ENCODE measurements at regions not wholly inside any gene's neighbourhood (a gene's known extent, or its start where the extent isn't known, plus 50 kb on each side); places are given as distances from the start of the nearest gene placed in this dataset.

- no peak for TF ChIP-seq CTCF (IDR thresholded peaks at IDR 0.05; ENCODE audit: control insufficient read depth, extremely low read depth, insufficient read depth)
- DNase-seq (ENCODE audit: low read depth) = no peak
- no peak overlapping the region for H3K4me3 ChIP-seq (ENCODE audit: low read depth, low read length)
These were observed 955.6 kb downstream of the PCDH17 start for GRCh38 chr13:58587183-58587582.

GRCh38 chr13:58592052-58592451, 960.5 kb downstream of the PCDH17 start:
- DNase-seq (ENCODE audit: low read depth) = no peak
- no peak for TF ChIP-seq CTCF (IDR thresholded peaks at IDR 0.05; ENCODE audit: control insufficient read depth, extremely low read depth, insufficient read depth)
- H3K4me3 ChIP-seq (ENCODE audit: low read depth, low read length) = no peak overlapping the region

- no peak for TF ChIP-seq CTCF (IDR thresholded peaks at IDR 0.05; ENCODE audit: control insufficient read depth, extremely low read depth, insufficient read depth)
- no peak overlapping the region for H3K4me3 ChIP-seq (ENCODE audit: low read depth, low read length)
- no peak for DNase-seq (ENCODE audit: low read depth)
These were observed 961.2 kb downstream of the PCDH17 start for GRCh38 chr13:58592786-58593185.

GRCh38 chr13:58594747-58595600, 963.4 kb downstream of the PCDH17 start:
- no peak for DNase-seq (ENCODE audit: low read depth)
- no peak for TF ChIP-seq CTCF (IDR thresholded peaks at IDR 0.05; ENCODE audit: control insufficient read depth, extremely low read depth, insufficient read depth)
- no peak overlapping the region for H3K4me3 ChIP-seq (ENCODE audit: low read depth, low read length)

GRCh38 chr13:58597552-58597951, 966.0 kb downstream of the PCDH17 start:
- DNase-seq (ENCODE audit: low read depth) = no peak

GRCh38 chr13:58598241-58598640, 966.7 kb downstream of the PCDH17 start:
- H3K4me3 ChIP-seq (ENCODE audit: low read depth, low read length) = no peak overlapping the region
- no peak for DNase-seq (ENCODE audit: low read depth)
- no peak for TF ChIP-seq CTCF (IDR thresholded peaks at IDR 0.05; ENCODE audit: control insufficient read depth, extremely low read depth, insufficient read depth)

More at GRCh38 chr13:58597552-58597951, 966.0 kb downstream of the PCDH17 start:
- TF ChIP-seq CTCF (IDR thresholded peaks at IDR 0.05; ENCODE audit: control insufficient read depth, extremely low read depth, insufficient read depth) = no peak
- H3K4me3 ChIP-seq (ENCODE audit: low read depth, low read length) = no peak overlapping the region

- H3K4me3 ChIP-seq (ENCODE audit: low read depth, low read length) = no peak overlapping the region
- TF ChIP-seq CTCF (IDR thresholded peaks at IDR 0.05; ENCODE audit: control insufficient read depth, extremely low read depth, insufficient read depth) = no peak
- no peak for DNase-seq (ENCODE audit: low read depth)
These were observed 979.6 kb downstream of the PCDH17 start for GRCh38 chr13:58611117-58611516.

All from LNCaP clone FGC (cell line).